Liver (tissue), 8 donors: ENCODE measurements at regions not wholly inside any gene's neighbourhood (a gene's known extent, or its start where the extent isn't known, plus 50 kb on each side); places are given as distances from the start of the nearest gene placed in this dataset.
"Not testable (repeated sequence)": the region's sequence is repeated elsewhere in the genome, so short reads cannot be mapped to it uniquely, and the experiment has no call there.

Source experiments
- DNase-seq: peaks from one replicate; pipeline ENCODE4 v3.0.0-alpha.2; 2017; ENCODE audit warnings: low spot score
- H3K27ac ChIP-seq, 2 donors: one replicate each; pipeline ENCODE4 v1.7.0; 2013; ENCODE audit warnings: inconsistent platforms in 2 of 2, low read length in 2 of 2, control low read depth in 1 of 2, low read depth in 1 of 2, mild to moderate bottlenecking in 1 of 2
- H3K27me3 ChIP-seq, 4 donors: one replicate each; pipeline versions ENCODE4 v1.6.1 to v1.7.0; 2013; ENCODE audit warnings: low read length in 3 of 4, inconsistent platforms in 1 of 4, mild to moderate bottlenecking in 1 of 4, moderate library complexity in 1 of 4; ENCODE audit not compliant: control insufficient read depth in 4 of 4, insufficient read depth in 4 of 4
- H3K36me3 ChIP-seq, 4 donors: one replicate each; pipeline versions ENCODE4 v1.6.1 to v1.7.0; 2013; ENCODE audit warnings: low read length in 3 of 4, mild to moderate bottlenecking in 3 of 4, low read depth in 1 of 4, moderate library complexity in 1 of 4; ENCODE audit not compliant: control insufficient read depth in 4 of 4, insufficient read depth in 3 of 4
- H3K4me1 ChIP-seq, 4 donors: one replicate each; pipeline versions ENCODE4 v1.6.1 to v1.7.0; 2013; ENCODE audit warnings: low read length in 3 of 4, mild to moderate bottlenecking in 3 of 4, moderate library complexity in 1 of 4; ENCODE audit not compliant: control insufficient read depth in 4 of 4, insufficient read depth in 4 of 4
- H3K4me3 ChIP-seq, 3 donors: one replicate each; pipeline versions ENCODE4 v1.6.1 to v1.7.0; 2013; ENCODE audit warnings: low read length in 3 of 3, control low read depth in 1 of 3, low read depth in 1 of 3, mild to moderate bottlenecking in 1 of 3
- H3K9ac ChIP-seq, 2 donors: one replicate each; pipeline ENCODE4 v1.7.0; 2013; ENCODE audit warnings: low read length in 2 of 2, mild to moderate bottlenecking in 2 of 2, moderate library complexity in 2 of 2, control low read depth in 1 of 2, low read depth in 1 of 2
- H3K9me3 ChIP-seq, 4 donors: one replicate each; pipeline versions ENCODE4 v1.6.1 to v1.7.0; 2013; ENCODE audit warnings: low read length in 3 of 4; ENCODE audit not compliant: control insufficient read depth in 4 of 4
- EGR1 ChIP-seq, 2 donors: IDR thresholded peaks; 2 replicates each; pipeline ENCODE4 v1.6.1; 2016 to 2018; ENCODE audit warnings: antibody characterized with exemption in 2 of 2, low read depth in 2 of 2
- FOXA1 ChIP-seq: IDR thresholded peaks from 2 replicates; pipeline ENCODE4 v1.6.1; 2016; ENCODE audit warnings: antibody characterized with exemption
- FOXA2 ChIP-seq: IDR thresholded peaks from 2 replicates; pipeline ENCODE4 v1.6.1; 2016; ENCODE audit warnings: antibody characterized with exemption
- GABPA ChIP-seq, 2 donors: IDR thresholded peaks in 1 of 2; conservative IDR thresholded peaks in 1 of 2; 2 replicates each; pipeline ENCODE4 v1.6.1; 2016; ENCODE audit warnings: antibody characterized with exemption in 2 of 2, mild to moderate bottlenecking in 1 of 2, moderate library complexity in 1 of 2
- JUND ChIP-seq, 2 donors: IDR thresholded peaks; 2 replicates each; pipeline ENCODE4 v1.6.1; 2016; ENCODE audit warnings: antibody characterized with exemption in 2 of 2
- SP1 ChIP-seq: IDR thresholded peaks from 2 replicates; pipeline ENCODE4 v1.6.1; 2018; ENCODE audit warnings: antibody characterized with exemption, mild to moderate bottlenecking
- TAF1 ChIP-seq: conservative IDR thresholded peaks from 2 replicates; pipeline ENCODE4 v1.6.1; 2016; ENCODE audit warnings: antibody characterized with exemption, mild to moderate bottlenecking
- YY1 ChIP-seq: IDR thresholded peaks from 2 replicates; pipeline ENCODE4 v1.6.1; 2016; ENCODE audit warnings: antibody characterized with exemption, mild to moderate bottlenecking
- WGBS: extraction: QIAGEN DNeasy Blood & Tissue Kit; methylation state at CpG from one replicate; pipeline ENCODE4 v1.1.7; 2013; 5-methylcytosine and 5-hydroxymethylcytosine counted together
- TF ChIP-seq, protein P1 (sequence below): fragments of 150-350 bp; IDR thresholded peaks from 2 replicates; pipeline ENCODE4 v1.5.1; 2017; ENCODE audit warnings: improper control_type of control experiment, low read depth, low read length; ENCODE audit not compliant: missing input control
- TF ChIP-seq, protein P2 (sequence below): IDR thresholded peaks from 2 replicates; pipeline ENCODE4 v1.6.1; 2016; ENCODE audit warnings: antibody characterized with exemption
- TF ChIP-seq, protein P3 (sequence below): IDR thresholded peaks from 2 replicates; pipeline ENCODE4 v1.6.1; 2016; ENCODE audit warnings: antibody characterized with exemption
- donor health status: healthy.
- donor health status: healthy.
- donor health status: healthy.
- donor health status: healthy.
- donor health status: healthy.

DNA sequence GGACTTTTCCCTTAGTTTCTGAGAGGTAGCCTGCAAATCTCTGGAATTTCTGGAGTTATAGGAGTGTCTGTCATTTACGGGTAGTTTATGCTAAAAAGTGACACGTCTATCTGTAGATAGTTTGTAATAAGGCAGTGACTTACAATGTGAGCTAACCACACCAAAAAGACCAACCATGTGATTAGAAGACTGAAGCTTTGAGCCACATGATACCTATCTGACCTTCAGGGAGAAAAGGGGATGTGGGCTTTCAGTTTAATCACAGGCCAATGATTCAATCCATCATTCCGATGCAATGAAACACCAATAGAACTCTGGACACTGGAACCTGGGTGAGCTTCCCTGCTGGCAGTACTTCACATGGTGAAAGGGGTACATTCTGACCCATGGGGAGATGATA lies 254.6 kb upstream of the GK2 start:
- TF ChIP-seq, protein P1, sequence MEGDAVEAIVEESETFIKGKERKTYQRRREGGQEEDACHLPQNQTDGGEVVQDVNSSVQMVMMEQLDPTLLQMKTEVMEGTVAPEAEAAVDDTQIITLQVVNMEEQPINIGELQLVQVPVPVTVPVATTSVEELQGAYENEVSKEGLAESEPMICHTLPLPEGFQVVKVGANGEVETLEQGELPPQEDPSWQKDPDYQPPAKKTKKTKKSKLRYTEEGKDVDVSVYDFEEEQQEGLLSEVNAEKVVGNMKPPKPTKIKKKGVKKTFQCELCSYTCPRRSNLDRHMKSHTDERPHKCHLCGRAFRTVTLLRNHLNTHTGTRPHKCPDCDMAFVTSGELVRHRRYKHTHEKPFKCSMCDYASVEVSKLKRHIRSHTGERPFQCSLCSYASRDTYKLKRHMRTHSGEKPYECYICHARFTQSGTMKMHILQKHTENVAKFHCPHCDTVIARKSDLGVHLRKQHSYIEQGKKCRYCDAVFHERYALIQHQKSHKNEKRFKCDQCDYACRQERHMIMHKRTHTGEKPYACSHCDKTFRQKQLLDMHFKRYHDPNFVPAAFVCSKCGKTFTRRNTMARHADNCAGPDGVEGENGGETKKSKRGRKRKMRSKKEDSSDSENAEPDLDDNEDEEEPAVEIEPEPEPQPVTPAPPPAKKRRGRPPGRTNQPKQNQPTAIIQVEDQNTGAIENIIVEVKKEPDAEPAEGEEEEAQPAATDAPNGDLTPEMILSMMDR: no peak
- Histone ChIP-seq H3K4me1 (no peaks in the 10 kb centered on the region), H3K36me3 (no peaks in the 10 kb centered on the region), H3K27ac (no peak overlapping the region), H3K4me3 (no peak overlapping the region), H3K27me3 (no peaks in the 10 kb centered on the region), H3K9me3 (peaks cover 0 to 8% (median 0%) of the 10 kb centered on the region in 4 donors), H3K9ac (no peak overlapping the region)
- no peak for DNase-seq
- WGBS: 88% methylated on average over 3 of the region's 3 CpGs

DNA sequence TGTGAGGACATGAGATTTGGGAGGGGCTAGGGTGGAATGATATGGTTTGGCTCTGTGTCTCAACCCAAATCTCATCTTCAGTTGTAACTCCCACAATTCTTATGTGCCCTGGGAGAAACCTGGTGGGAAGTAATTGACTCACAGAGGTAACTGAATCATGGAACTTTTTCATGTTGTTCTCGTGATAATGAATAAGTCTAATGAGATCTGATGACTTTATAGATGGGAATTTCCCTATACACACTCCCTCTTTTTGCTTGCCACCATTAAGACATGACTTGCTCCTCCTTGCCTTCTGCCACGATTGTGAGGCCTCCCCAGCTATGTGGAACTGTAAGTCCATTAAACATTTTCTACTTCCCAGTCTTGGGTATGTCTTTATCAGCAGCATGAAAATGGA lies 253.2 kb upstream of the GK2 start:
- TF ChIP-seq EGR1 (IDR thresholded peaks at IDR 0.05; ENCODE audit: low read depth in 2 of 2): no peak
- no peak for TF ChIP-seq GABPA (IDR thresholded peaks at IDR 0.05 in 1 of 2, conservative IDR thresholded peaks at IDR 0.05 in 1 of 2)
- no peak for TF ChIP-seq SP1
- TF ChIP-seq, protein P2, sequence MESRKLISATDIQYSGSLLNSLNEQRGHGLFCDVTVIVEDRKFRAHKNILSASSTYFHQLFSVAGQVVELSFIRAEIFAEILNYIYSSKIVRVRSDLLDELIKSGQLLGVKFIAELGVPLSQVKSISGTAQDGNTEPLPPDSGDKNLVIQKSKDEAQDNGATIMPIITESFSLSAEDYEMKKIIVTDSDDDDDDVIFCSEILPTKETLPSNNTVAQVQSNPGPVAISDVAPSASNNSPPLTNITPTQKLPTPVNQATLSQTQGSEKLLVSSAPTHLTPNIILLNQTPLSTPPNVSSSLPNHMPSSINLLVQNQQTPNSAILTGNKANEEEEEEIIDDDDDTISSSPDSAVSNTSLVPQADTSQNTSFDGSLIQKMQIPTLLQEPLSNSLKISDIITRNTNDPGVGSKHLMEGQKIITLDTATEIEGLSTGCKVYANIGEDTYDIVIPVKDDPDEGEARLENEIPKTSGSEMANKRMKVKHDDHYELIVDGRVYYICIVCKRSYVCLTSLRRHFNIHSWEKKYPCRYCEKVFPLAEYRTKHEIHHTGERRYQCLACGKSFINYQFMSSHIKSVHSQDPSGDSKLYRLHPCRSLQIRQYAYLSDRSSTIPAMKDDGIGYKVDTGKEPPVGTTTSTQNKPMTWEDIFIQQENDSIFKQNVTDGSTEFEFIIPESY: no peak
- TF ChIP-seq, protein P3, sequence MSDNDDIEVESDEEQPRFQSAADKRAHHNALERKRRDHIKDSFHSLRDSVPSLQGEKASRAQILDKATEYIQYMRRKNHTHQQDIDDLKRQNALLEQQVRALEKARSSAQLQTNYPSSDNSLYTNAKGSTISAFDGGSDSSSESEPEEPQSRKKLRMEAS: no peak
- TF ChIP-seq YY1: no peak
- no peak for TF ChIP-seq JUND (IDR thresholded peaks at IDR 0.05)
- no peak for TF ChIP-seq TAF1
- no peak for TF ChIP-seq FOXA1
- TF ChIP-seq FOXA2: no peak
- H3K4me3 ChIP-seq: no peak overlapping the region
- WGBS: 71% methylated on average over 2 of the region's 2 CpGs

DNA sequence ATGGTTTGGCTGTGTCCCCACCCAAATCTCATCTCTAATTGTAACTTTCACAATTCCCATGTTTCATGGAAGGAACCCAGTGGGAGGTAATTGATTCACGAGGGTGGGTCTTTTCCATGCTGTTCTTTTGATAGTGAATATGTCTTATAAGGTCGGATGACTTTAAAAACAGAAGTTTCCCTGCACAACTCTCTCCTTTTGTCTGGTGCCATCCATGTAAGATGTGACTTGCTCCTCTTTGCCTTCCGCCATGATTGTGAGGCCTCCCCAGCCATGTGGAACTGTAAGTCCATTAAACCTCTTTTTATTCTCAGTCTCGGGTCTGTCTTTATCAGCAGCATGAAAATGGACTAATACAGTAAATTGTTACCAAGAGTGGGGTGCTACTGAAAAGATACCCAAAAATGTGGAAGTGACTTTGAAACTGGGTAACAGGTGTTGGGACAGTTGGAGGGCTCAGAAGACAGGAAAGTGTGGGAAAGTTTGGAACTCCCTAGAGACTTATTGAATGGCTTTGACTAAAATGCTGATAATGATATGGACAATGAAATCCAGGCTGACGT lies 251.4 kb upstream of the GK2 start:
- not testable (repeated sequence) for H3K27ac ChIP-seq, H3K27me3 ChIP-seq, H3K4me3 ChIP-seq, H3K9ac ChIP-seq, H3K4me1 ChIP-seq, H3K36me3 ChIP-seq, DNase-seq
- peaks cover 0 to 11% (median 0%) of the 10 kb centered on the region in 4 donors for H3K9me3 ChIP-seq
- WGBS: 57% methylated on average over 5 of the region's 5 CpGs

More for the DNA sequence above, 253.2 kb upstream of the GK2 start:
- no peak overlapping the region for H3K27ac ChIP-seq
- H3K9ac ChIP-seq: no peak overlapping the region
- H3K27me3 ChIP-seq: no peaks in the 10 kb centered on the region
- no peaks in the 10 kb centered on the region for H3K36me3 ChIP-seq
- H3K4me1 ChIP-seq: no peaks in the 10 kb centered on the region
- peaks cover 0 to 11% (median 0%) of the 10 kb centered on the region in 4 donors for H3K9me3 ChIP-seq
- DNase-seq: no peak
